ENCODE measurements at regions not wholly inside any gene's neighbourhood (a gene's known extent, or its start where the extent isn't known, plus 50 kb on each side); places are given as distances from the start of the nearest gene placed in this dataset.

DNA sequence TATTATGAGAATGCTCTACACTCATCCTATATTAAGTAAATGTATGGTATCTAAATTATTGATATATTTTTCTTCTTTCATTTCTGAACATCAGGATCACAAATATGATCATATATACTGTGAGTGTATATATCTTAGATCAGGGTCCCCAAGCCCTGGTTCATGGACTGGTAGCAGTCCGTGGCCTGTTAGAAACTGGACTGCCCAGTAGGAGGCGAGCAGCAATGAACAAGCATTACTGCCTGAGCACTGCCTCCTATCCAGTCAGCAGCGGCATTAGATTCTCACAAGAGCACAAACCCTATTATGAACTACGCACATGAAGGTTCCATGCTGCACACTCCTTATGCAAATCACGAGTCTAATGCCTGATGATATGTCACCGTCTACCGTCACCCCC, 1247.1 kb upstream of the NXPH2 start:
- DNase-seq (ENCODE audit: low read depth, low spot score) = no peak
- TF ChIP-seq, protein P1, sequence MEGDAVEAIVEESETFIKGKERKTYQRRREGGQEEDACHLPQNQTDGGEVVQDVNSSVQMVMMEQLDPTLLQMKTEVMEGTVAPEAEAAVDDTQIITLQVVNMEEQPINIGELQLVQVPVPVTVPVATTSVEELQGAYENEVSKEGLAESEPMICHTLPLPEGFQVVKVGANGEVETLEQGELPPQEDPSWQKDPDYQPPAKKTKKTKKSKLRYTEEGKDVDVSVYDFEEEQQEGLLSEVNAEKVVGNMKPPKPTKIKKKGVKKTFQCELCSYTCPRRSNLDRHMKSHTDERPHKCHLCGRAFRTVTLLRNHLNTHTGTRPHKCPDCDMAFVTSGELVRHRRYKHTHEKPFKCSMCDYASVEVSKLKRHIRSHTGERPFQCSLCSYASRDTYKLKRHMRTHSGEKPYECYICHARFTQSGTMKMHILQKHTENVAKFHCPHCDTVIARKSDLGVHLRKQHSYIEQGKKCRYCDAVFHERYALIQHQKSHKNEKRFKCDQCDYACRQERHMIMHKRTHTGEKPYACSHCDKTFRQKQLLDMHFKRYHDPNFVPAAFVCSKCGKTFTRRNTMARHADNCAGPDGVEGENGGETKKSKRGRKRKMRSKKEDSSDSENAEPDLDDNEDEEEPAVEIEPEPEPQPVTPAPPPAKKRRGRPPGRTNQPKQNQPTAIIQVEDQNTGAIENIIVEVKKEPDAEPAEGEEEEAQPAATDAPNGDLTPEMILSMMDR (IDR thresholded peaks at IDR 0.05; ENCODE audit: insufficient read depth, low read length, missing control alignments) = no peak
- ChIA-PET CTCF (no interaction called here), POLR2A (no interaction called here)
- H3K4me3 ChIP-seq (ENCODE audit: low read depth, low read length) = no peak overlapping the region

DNA sequence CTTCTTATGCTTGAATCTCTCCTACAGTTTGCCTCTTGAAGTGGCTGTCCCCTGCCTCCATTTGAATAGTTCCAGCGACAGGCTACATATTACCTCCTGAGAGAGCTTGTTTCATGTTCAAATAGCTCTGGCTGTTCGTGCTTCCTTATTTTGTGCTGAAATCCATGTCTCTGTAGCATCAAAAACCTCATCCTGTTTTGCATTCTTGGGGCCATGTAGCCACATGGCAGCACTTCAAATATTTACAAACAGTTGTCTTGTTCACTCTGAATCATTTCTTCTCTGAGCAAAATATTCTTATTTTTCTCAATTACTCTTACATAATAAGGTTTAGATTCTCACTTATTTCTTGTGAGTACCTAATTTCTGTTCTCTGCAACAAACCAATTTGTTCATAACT, 1243.1 kb upstream of the NXPH2 start:
- ChIA-PET CTCF (no interaction called here), POLR2A (no interaction called here)
- TF ChIP-seq, protein P1 (IDR thresholded peaks at IDR 0.05; ENCODE audit: insufficient read depth, low read length, missing control alignments) = no peak
- no peak overlapping the region for H3K4me3 ChIP-seq (ENCODE audit: low read depth, low read length)
- no peak for DNase-seq (ENCODE audit: low read depth, low spot score)

DNA sequence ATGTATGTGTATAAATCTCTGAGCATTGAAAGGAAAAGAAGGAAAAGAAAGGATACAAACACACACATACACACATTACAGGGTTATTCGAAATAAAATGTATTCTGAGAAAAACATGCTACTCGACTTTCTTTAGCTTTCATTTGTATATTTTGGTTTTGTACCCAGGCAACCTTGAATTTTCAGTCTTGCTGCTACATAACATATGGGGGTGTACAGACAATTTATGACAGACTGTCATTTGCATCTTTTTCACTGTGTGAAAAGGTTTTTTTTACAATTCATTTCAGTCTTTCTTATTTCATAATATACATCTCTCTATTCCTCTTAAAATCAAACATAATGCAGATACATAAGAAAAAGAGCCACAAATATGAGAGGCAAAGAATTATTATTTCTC, 1238.4 kb upstream of the NXPH2 start:
- CTCF ChIA-PET = no interaction called here
- POLR2A ChIA-PET = no interaction called here
- H3K4me3 ChIP-seq (ENCODE audit: low read depth, low read length) = no peak overlapping the region
- DNase-seq (ENCODE audit: low read depth, low spot score) = no peak
- TF ChIP-seq, protein P1 (IDR thresholded peaks at IDR 0.05; ENCODE audit: insufficient read depth, low read length, missing control alignments) = no peak

DNA sequence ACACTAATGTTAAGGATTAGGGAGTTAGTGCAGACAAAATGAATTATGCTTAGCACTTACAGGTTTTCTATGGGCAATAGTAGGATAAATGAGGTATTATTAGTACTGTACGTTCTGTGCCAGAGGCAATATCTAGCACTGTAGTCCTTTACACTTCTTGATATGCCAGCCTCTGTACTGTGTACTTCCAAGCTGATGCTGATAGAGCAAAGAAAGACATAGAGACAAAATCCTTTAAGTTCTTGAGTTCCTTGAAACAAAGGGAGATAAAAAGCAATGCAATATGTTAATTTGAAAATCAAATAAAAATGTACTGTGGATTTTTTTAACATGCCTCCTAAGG, 1234.0 kb upstream of the NXPH2 start:
- H3K4me3 ChIP-seq (ENCODE audit: low read depth, low read length) = no peak overlapping the region
- DNase-seq (ENCODE audit: low read depth, low spot score) = no peak
- CTCF ChIA-PET = no interaction called here
- TF ChIP-seq, protein P1 (IDR thresholded peaks at IDR 0.05; ENCODE audit: insufficient read depth, low read length, missing control alignments) = no peak
- POLR2A ChIA-PET = no interaction called here

DNA sequence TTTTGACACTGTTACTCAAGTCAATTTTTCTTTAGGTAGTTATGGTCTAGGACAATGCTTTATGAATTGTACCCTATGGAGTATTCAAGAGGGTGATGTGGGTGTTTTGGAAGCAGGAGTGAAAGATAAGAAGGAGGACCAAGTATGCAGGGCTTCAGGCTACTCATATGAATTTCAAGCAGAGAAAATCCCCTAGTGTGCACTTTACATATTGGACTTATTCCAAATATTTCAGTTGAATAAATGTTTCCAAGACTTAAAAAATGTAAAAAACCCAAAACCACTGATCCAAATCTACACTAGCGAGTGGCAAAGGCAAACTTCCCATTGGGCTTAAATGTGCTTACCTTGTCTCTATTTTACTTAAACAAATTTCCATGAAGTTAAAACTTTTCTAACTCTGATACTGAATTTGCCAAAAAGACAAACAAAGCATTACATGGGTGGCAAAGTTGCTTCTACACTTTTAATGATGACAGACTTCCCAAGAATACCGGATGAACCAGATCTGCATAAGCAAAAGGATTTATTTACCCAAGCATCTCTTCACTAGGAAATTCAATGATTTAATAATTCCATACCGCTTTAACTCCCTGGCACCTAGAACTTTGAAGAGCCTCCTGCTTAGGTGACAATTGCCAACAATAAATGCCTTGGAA, 1233.5 kb upstream of the NXPH2 start:
- CTCF ChIA-PET = no interaction called here

DNA sequence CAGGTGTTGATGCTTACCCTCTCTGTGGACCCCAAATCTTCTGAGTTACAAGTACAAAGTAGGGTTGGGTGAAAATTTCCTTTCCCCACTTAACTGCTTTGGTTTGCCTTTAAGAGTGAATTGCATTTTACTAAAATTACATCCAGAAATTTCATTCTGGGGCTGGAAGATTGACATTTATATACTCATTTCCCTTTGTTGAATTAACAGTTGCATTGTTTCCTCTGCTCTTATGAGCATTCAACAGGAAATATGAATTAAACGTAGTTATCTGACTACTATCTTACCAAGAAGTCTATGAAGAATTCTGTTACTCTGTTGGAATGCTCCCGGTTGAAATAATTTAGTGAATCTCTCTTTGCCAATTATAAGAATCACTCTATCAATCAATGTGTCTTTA, 1231.1 kb upstream of the NXPH2 start:
- H3K4me3 ChIP-seq (ENCODE audit: low read depth, low read length) = no peak overlapping the region
- TF ChIP-seq, protein P1 (IDR thresholded peaks at IDR 0.05; ENCODE audit: insufficient read depth, low read length, missing control alignments) = no peak
- POLR2A ChIA-PET = no interaction called here
- DNase-seq (ENCODE audit: low read depth, low spot score) = no peak
- CTCF ChIA-PET = no interaction called here

More for the DNA sequence above, 1233.5 kb upstream of the NXPH2 start:
- TF ChIP-seq, protein P1 (IDR thresholded peaks at IDR 0.05; ENCODE audit: insufficient read depth, low read length, missing control alignments) = no peak
- no peak overlapping the region for H3K4me3 ChIP-seq (ENCODE audit: low read depth, low read length)
- no peak for DNase-seq (ENCODE audit: low read depth, low spot score)
- POLR2A ChIA-PET = no interaction called here

Data from AG04449 (cell line).